HG03432 (cell line): ENCODE measurements at regions not wholly inside any gene's neighbourhood (a gene's known extent, or its start where the extent isn't known, plus 50 kb on each side); places are given as distances from the start of the nearest gene placed in this dataset.
"Not testable (repeated sequence)": the region's sequence is repeated elsewhere in the genome, so short reads cannot be mapped to it uniquely, and the experiment has no call there.

Experiments used
- ATAC-seq: cut with Tn5 transposase; IDR thresholded peaks from one replicate; pipeline ENCODE4 v1.9.1; 2021; ENCODE audit warnings: mild to moderate bottlenecking, moderate library complexity; ENCODE audit not compliant: unreplicated experiment

GRCh38 chr7:13631207-13632049 is 358.0 kb downstream of the ETV1 start:
- not testable (repeated sequence) for ATAC-seq

DNA sequence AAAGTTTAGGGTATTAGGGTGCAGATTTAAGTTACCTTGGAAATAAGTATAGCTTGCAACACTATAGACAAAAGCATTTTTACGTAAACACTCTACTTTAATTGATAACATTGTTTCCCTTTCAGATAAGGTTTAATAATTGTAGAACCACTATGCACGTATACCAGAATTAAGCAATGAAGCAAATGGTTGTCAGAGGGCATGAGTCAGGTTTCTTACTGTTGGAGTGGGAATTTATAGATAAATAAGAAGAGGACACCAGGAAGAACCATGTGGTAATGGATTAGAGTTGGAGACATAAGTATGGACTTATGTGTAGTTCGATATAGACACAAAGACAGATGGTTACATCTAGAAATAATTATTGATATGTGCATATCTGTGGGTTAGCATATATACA is 355.6 kb downstream of the ETV1 start:
- no peak for ATAC-seq

- ATAC-seq, result no peak
Measured at GRCh38 chr7:13639396-13639795, 350.1 kb downstream of the ETV1 start.

GRCh38 chr7:13641714-13642113 is 347.8 kb downstream of the ETV1 start:
- no peak for ATAC-seq

- no peak for ATAC-seq
Measured at GRCh38 chr7:13651167-13651566, 338.3 kb downstream of the ETV1 start.

DNA sequence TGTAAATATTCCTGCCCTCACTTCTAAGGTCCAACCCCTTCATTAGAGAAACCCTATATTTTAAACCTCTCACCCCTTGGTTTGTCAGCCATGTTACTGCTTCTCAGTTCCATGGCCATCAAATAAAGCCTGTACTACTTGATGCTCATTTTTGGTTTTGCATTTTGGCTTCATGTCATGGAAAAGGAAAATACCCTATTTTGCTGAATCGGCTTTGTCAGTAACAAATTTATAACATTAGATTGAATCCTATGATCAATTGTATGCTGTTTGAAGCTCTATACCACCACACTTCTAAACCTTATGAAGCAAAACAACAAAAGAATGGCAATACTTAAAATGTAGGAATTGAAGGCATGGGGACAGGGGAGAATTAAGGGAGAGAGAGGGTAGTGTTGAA is 333.1 kb downstream of the ETV1 start:
- no peak for ATAC-seq

GRCh38 chr7:13673290-13673689 is 316.2 kb downstream of the ETV1 start:
- ATAC-seq, result no peak

- no peak for ATAC-seq
Measured at GRCh38 chr7:13682626-13683025, 306.8 kb downstream of the ETV1 start.

- ATAC-seq, result no peak
Measured at GRCh38 chr7:13687500-13687899, 302.0 kb downstream of the ETV1 start.

- ATAC-seq, result no peak
Measured at GRCh38 chr7:13692548-13692947, 296.9 kb downstream of the ETV1 start.

DNA sequence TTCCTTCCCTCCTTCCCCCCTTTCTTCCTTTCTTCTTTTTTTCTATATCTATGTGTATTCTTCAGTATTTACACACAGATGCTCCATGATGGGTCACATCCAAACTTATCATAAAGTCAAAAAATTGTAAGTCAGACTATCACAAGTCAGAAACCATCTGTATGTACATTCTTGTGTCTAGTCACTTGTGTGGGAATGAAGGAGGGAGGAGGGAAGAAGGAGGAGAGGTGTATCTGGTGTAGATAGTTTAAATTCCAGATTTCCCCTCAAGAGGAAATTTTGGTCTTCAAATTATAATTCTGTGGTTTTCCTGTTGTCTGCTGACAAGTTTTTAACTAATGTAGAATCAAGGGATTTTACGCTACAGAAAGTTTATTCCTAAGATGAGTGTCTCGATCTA is 287.2 kb downstream of the ETV1 start:
- no peak for ATAC-seq

DNA sequence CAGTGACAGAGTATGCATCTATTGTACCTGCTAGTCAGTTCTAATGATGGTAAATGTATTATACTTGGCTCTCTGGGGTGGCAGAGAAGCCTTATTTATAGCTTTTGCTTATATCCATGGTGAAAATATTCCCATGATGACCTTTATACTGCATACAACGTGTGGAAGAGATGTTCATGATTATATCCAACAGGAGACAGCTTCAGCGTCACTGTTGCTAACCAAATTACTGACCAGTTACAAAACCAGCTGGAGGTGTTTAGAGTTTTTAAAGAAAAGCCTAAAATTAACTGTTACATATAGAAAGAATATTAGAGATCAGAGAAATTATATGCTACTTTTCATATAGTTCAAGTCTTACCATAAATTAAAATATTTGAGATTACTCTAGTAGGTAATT is 280.8 kb downstream of the ETV1 start:
- ATAC-seq, result no peak

DNA sequence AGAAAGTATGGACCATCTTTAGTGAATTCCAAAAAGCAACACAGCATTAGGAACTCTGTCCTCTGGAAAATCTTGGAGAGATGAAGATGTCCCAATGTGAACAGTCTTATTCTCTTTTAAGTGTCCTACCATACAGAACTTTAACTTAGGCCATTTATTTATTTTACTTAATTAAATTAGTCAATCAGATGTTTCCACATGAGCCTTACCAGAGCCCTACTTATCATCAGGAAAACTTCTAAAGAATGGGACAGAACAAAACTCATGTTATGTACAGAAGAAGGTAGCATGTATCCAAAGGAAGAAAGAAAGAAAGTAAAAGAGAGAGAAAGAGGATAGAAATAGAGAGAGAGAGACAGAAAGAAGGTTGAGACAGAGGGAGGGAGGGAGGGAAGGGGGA is 276.4 kb downstream of the ETV1 start:
- no peak for ATAC-seq

- no peak for ATAC-seq
Measured at GRCh38 chr7:13715534-13715933, 273.9 kb downstream of the ETV1 start.

- no peak for ATAC-seq
Measured at GRCh38 chr7:13717031-13717430, 272.4 kb downstream of the ETV1 start.

- no peak for ATAC-seq
Measured at GRCh38 chr7:13724191-13724976, 265.1 kb downstream of the ETV1 start.

DNA sequence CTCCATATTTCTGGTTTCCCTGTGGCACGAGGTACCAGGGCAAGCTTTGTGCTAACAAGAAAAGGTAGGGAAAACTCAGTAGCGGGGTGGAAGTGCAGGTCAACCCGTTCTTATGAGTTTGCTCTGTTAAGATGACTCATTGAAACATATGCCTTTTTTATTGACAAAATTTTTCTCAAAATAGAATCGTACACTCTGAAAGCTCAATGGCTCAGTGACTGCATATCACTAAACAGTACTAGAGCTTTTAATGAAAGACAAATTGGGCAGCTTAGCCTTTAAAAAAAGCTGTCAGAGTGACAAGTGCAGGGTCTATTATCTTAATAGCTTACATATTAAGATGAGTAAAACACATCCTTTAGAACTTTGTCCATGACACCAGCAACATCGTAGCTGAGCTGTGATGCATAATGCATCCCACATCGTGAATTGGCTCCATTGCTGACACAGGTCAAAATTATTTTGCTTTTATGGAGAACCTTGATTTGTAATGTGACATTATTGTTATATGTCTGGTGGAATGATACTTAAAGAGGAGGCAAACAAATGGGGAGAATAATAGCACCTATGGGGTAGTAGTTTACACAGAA is 264.4 kb downstream of the ETV1 start:
- no peak for ATAC-seq

GRCh38 chr7:13725591-13725990 is 263.9 kb downstream of the ETV1 start:
- no peak for ATAC-seq

DNA sequence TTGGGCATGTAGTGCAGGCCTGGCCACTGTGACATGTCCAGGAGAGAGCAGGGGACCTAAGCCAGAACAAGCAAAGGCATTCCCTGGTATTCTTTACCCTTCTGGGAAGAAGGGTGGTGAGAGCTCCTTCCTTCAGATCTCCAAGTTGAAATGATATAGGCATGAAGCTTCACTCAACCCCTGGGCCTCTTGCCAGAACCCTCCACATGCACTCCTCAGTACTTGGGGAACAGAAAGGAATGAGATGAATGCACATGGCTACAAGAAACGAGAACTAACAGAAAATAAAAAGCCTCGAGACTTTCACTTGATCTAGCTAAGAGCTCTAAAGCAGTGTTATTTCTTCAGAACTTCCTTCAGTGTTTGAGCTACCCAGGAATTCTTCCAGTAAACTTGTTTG is 262.2 kb downstream of the ETV1 start:
- ATAC-seq, result no peak

- no peak for ATAC-seq
Measured at GRCh38 chr7:13727751-13728150, 261.7 kb downstream of the ETV1 start.

- not testable (repeated sequence) for ATAC-seq
Measured at GRCh38 chr7:13728430-13728829, 261.0 kb downstream of the ETV1 start.

DNA sequence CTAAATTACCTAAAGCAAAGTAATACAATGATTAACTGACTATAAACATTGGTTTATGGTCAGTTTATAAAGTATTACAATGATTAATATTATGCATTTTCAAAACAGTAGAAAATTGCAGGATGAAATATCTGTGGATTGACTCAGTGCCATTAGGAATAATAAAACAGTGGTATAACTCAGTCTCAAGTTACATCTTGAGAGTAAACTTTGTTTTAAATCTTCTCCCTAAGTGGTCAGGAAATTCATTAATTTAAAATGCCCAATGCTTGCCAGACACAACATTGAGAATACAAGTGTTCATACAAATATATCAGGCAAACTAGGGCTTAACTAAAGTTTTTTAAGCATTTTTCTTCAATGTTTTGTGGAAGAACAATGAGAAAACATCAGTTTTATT is 257.8 kb downstream of the ETV1 start:
- ATAC-seq, result no peak
